ENCODE measurements at regions not wholly inside any gene's neighbourhood (a gene's known extent, or its start where the extent isn't known, plus 50 kb on each side); places are given as distances from the start of the nearest gene placed in this dataset.
"Not testable (repeated sequence)": the region's sequence is repeated elsewhere in the genome, so short reads cannot be mapped to it uniquely, and the experiment has no call there.

DNA sequence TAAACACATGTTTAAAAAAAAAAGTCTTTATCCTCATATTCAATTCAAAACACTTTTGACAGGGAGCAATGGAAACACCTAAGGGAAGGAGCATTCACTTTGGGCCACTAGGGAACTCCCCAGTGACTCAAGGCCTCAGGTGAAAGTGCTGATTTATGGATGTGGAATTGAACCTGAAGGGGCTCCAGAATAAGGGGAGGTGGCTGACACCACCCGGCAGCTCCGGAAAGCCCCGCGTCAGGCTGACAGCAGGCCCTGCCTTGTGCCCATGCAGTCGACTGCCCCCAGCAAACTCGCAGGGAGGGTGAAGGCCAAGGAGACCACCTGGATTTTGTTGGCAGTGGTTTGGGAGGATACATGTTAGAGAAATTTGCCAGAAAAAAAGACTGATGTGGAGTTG is 275.3 kb upstream of the NCKAP5 start:
- no peak for DNase-seq

DNA sequence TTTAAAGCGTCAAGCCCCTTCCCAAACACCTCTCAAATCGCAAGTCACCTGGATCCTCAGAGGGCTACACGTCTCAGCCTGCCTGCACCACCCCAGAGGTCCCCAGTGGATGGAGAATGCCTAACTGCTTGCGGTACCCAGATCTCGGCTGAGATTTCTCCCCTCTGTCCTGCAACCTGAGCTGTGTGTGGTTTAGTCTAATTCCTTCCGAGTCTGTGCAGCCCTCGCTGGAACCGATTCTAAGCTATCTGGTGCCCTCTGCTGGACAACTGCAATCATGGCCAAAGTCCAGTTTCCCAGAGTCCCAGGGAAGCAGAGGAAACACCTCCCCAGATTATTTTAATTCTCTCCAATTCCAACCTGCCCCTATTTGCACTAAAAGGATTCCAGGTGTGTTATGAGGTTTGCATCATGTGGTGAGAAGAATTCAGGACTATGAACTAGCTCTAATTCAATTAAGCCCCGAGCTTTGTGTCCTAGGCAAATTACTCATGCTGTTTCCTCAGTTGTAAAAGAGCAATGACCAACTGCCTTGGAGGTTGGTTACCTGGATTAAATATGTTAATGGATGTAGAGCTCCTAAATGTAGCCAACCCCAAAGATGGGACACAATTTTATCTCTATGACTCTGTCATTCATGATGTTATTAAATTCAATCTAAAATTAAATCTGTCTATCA is 276.1 kb upstream of the NCKAP5 start:
- DNase-seq: peak; percentile 39

DNA sequence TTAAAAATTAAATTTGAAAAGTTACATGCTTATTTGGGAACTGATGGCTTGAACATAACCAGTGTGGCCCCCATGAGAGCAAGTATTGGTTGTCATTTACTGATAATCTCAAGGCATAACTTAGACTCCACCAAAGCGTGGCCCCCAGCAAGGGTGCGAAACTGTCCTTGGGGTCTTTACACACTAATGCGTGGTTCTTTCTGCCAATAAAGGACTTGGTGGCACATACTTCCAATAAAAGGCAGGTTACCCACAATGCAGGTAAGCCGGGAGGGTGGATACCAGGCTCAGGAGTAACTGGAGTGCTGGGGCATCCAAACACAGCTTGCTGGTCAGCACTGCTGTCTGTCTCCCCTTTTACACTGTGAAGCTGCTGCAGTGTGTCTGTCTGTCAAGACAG is 278.2 kb upstream of the NCKAP5 start:
- no peak for DNase-seq

DNA sequence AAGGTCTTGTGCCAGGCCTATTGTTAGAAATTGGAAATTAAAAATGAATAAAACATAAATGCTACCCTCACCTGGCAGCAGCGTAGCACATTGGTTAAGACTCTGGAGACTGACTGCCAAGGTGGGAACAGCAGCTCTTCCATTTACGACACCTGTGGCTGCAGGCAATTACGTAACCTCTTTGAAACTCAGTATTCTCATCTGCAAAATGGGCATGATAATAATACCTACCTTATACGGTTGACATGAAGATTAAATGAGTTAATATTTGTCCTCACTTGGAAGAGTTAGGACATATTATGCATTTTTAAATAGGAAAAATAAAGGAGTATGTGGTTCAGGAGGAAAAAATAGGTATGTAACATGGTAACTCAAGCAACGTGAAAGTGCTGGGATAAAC is 279.3 kb upstream of the NCKAP5 start:
- no peak for DNase-seq

DNA sequence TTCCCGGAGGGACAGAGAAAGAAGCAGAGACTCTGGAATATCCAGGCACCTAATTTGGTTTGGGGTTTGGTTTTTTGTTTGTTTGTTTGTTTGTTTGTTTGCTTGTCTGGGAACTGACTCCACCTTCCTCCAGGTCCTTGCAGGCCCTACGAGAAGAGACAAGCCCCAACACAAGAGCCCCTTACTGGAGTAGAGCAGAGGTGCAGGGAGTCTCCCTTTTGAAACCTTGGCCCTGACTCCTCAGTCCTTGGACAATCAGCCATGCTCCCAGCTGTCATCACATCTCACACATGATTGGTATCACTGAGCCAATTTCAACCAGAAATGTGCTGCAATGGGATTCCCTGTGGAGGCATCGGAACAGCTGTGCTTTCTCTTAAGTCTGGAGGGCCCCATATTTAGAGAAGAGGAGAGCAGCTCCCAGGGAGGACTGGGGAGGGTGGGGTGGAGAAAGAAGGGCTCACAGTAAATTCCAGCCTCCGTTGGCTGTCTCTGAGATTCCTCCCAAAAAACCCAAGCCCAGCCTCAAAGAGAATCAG is 279.9 kb upstream of the NCKAP5 start:
- DNase-seq: no peak

DNA sequence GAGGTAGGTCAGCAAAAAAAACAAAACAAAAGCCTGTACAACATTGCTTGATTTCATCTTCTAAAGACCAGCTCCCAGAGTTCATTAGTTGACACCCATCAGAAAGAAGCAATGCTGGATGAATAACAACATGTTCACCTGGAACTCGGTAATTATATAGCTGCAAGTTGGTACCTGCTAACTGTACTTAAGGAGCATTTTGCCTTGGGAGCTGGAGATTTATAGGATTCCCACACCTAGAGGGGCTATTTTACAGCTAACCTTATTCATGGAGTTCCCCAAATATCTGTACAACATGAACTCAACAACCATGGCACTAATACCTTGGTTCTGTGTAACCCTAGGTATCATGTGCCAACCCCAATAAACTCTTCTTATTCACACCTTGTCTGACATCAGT is 281.1 kb upstream of the NCKAP5 start:
- DNase-seq: no peak

DNA sequence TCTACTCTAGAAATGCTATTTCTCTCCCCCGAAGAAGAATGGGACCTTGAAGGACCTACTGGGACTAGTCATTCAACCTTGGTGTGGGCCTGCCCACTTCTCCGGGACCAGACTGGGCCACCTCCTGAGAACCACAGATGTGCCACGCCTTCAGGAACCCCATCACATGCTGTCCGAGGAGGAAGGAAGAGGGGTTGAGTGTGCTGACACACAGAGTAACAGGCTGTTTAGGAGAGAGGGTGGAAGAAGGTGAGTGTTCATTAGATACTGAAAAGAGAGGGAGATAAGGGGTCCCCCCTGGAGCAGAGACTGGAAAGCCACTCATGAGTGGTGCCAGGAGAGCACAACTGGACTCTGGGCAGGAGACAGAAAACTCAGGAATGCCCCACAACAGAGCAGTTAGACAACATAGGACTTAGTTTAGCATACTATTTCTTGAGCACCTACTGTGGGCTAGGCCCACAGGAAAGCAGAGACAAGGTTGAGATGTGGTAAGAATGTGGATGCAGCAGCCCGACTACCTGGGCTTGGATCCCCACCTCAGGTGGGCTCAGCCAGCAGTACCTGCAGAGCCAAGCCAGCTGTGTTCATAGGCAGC is 286.4 kb upstream of the NCKAP5 start:
- DNase-seq: no peak

DNA sequence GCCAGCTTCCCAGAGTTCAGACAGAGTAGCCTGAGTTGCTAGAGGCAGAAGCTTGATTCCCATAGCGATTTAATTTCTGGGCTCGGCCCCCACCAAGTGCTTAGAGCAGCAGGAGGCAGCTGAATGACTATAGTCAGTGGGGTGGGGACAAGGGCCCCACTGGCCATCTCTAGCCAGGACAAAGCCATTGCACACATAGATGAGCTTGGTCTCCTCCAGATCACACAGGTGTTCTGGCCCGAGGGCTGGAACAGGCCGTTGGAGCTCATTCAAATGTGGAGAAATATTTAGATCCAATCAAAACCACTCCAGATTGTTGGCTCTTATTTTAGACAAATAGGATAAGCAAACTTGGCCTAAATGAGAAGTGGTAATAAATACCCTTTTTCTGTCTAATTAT is 287.3 kb upstream of the NCKAP5 start:
- no peak for DNase-seq

DNA sequence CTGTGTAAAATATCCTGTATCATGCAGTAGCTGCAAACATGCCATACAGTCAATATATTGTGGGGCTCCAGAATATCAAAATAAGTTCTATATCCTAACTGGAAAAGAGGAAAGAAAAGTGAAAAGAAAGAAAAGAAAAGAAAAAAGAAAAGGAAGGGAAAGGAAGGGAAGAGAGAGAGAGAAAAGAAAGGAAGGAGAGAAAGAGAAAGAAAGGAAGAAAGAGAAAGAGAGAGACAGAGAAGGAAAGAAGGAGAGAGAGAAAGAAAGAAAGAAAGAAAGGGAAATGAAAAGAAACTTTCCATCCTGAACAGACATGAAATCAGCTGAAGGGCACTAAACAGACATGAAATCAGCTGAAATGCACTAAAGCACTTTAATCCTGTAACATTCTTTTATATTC is 288.4 kb upstream of the NCKAP5 start:
- no peak for DNase-seq

DNA sequence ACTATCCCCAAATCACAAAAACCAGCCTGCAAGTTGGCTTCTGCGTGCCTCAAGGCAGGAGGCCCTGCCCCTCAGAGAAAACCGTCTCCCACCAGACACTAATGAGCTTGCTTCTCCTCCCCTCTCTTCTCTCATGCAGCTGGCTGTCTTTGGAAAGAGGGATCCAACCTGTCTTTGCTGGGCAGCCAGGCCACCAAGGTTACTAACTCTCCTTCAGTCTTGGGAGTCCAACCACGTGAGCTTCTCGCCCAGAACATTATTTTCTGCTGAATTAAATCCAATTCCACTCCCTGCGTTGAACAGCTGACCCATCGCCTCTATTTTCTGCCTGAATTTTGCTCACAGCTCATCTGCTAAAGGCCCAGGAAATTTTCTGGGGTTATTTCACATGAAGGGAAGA is 291.3 kb upstream of the NCKAP5 start:
- DNase-seq: no peak

DNA sequence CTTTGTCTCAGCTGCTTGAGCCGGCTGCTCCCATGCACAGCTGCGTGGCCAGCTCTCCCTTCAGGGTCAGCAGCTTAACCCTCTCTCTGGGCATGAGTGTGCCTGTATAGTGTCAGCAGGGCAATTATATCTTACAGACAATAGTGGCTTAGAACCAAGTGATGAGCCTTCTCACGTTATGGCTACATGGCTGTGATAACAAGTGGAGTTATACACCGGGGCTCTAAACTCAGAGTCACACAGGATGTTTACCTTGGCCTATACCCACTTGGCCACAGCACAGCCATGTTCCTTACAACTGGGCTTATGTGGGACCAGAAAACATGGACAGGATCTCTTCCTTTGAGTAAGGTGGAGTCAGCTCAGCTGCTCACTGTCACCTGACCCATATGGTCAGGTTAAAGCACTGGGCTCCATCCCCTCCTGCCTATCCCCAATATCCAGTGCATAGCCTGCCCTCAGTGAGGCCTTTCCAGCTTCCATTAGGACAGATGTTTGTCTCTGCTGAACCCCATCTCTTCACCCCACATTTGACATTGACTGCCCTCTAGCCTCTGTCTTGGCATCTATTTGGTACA is 294.2 kb upstream of the NCKAP5 start:
- DNase-seq: no peak

DNA sequence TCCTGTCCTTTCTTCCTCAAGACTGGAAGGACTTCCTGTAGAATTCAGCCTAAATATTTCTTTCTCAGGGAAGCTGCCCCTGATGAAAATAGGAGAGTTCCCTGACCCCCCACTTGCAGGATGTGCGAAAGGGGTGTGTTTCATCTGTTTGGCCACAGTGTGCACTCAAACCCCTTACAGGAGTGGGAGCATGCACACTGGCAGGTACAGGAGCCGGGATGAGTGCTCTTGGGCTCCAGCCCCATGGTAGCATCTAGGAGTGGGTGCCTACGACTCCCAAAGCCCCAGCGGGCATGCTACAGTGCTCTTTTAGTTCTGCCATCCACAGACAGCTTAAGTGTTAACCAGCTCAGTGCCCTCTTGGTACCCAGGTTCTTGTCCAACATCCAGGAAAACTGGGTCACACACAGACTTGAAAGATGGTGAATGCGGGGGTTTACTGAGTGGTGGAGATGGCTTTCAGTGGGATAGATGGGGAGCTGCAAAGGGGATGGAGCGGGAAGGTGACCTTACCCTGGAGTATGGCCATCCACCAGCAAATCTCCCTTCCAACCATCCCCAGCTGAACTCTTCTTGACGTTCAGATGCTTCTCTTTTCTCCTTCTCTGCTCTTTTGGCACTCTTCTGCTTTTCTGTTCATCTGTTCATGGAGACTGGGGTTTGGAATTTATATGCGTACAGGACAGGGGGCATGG is 295.0 kb upstream of the NCKAP5 start:
- no peak for DNase-seq

DNA sequence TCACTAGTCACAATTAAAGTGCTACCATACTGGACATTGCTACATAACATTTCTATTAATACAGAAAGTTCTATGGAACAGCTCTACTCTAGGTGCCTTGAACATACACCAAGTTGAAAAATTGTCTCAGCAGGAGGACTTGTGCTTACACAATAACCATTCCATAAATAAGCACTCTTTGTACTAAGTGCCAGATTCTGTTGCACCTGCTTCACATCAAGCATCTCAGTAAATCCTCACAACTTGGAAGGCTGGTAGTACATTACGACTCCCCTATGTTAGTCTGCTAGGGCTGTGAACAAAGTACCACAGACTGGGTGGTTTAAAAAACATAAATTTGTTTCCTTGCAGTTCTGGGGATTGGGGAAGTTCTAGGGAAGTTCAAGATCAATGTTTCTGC is 296.9 kb upstream of the NCKAP5 start:
- no peak for DNase-seq

DNA sequence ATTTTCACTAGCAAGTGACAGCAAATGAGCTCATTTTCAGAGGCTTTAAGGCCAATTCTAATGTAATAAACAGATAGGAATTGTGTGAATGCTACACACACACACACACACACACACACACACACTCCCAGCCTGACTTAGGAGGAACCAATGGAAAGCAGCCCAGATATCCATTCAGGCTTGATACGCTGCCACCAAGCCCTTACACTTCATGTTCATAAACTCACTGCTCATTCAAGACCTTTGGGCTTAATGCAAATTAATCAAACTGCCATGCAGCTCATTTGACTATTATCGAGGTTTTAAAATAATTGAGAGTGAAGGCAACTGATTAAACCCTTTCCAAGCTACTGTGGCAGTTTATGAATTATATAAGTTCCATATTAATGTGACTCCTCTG is 298.9 kb upstream of the NCKAP5 start:
- no peak for DNase-seq

DNA sequence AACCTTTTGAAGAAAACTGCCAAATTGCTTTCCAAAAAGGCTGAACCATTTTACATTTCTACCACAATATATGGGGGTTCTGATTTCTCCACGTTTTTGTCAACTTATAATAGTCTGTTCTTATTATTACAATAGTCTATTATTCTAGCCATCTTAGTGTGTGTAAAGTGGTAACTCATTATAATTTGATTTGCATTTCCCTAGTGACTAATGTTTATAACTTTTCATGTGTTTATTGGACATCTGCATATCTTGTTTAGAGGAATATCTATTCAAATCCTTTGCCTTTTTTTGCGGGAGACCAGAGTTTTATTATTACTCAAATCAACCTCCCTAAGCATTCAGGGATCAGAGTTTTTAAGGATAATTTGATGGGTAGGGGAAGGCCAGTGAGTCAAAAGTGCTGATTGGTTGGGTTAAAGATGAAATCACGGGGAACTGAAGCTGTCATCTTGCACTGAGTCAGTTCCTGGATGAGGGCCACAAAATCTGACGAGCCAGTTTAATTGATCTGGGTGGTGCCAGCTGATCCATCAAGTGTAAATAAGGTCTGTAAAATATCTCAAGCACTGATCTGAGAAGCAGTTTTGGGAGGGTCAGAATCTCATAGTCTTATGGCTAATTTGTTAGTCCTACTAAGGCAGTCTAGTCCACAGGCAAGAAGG is 303.4 kb upstream of the NCKAP5 start:
- no peak for DNase-seq

DNA sequence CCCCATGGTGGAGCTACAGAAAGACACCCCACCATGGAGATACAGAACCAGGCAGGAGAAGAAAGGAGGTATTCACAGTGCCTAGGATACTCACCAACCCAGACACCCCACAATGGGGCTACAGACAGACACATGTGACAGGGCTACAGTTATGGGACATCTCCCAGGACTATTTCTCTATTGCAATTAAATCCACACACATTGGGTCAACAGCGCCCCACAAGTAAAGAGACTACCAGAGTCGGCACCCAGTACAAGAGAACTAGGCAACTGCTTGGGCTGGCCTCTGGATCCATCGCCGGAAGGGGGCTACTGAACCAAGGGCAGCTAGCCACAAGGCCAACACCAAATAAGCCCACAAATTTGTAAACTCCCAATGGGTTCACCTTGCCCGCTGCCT is 310.1 kb upstream of the NCKAP5 start:
- no peak for DNase-seq

DNA sequence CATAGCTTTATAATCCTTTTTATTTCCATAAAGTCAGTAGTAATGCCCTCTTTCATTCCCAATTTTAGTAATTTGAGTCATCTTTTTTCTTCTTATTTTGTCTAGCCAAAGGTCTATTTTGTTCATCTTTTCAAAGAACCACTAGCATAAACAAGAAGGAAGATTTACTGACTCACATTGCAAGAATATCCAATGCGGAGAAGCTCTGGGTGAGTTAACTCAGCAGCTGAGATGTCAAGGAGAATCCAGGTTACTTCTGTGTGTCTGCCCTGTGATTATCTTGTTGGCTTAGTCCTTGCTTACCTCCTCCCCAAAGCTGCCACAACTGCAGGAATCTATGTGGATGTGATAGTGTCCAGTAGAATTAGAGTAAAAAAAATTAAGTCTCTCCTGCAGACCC is 311.4 kb upstream of the NCKAP5 start:
- no peak for DNase-seq

DNA sequence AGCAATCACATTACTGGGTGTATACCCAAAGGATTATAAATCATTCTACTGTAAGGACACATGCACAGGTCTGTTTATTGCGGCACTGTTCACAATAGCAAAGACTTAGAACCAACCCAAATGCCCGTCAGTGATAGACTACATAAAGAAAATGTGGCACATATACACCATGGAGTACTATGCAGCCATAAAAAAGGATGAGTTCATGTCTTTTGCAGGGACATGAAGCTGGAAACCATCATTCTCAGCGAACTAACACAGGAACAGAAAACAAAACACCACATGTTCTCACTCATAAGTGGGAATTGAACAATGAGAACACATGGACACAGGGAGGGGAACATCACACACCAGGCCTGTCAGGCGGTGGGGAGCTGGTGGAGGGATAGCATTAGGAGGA is 313.9 kb upstream of the NCKAP5 start:
- not testable (repeated sequence) for DNase-seq

DNA sequence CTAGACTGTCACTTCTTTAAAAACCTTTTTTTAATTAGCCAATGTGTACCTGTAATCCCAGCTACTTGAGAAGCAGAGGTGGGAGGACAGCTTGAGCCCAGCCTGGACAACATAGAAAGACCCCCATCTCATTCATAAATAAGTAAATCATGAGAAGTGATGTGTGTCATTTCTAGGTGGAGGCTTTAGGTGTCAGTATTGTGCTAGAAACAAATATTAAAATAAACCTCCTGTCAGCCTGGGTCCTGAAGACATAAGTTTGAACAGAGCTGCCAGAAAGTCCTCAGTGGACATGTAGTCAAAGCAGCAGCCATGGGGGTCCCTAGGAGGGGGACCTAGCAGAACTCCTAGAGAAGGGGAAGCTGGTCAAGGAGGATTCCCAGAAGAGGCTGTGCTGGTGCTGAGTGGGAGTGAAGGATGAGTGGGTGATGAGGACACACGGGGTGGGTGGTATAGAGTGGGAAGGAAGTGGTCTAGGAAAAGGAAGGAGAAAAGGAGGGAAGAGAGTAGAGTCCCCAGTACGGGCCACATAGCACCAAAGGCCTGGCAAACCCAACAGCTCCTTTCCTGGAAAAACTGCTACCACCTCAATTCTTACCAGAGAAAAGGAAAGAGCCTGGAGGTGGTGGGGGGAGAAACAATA is 316.6 kb upstream of the NCKAP5 start:
- DNase-seq: peak; percentile 42

DNA sequence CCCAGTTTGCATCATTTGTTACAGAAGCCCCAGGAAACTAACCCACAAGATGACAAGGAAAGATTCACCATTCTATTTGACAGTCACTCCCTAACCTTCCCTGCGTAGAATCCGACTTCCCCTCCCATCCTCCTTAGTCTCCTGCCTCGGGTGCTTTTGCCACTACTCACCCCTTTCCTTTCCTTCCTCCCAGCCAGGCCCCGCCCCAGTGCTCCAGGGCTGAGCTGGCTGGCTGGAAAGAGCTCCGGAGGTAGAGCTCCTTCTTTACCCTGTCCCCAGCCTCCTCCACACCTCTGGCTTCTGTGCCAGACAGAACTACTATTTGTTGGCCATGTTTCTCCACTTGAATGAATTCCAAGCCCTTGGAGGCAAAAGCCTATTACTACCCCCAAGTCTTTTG is 317.6 kb upstream of the NCKAP5 start:
- no peak for DNase-seq

DNA sequence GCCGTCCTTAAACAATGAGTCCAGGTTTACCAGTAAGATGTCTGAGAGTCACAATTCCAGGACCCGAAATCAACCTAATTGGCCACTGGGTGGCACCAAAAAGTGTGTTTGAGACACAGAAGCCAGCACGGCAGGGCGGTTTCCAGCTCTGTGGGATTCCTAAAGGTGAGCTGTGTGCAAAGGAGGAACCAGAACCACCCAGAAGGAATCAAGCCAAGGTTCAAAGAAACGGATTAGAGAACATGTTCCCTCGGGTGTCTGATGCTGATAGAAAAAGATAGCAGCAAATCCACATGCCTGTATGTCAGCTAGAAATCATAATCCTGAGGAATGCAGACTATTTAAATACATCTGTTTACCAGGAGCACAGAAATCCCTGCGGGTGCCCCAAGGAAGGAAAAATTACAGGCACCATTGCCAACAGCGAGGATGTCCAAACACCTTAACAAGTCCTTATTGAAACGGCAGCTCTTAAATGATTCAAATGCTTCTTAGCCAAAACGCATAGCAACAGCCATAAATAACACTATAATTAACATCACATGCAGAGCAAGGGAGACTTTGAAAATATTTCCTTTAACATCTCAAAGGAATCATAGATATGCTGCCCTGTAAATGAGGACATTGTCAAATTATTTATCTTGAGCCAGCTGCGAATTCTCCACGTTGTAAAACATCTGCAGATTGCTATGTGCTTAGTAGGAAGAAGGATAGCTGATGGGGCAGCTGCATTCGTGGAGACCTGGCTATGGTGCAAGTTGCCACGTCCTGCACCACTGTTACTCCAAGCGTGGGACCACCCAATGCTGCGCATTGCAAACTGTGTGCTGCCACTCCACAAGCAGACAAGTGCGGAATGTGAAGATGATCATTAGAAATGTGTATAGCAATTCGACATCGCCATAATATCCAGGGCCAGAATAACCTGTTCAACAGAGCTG is 318.7 kb upstream of the NCKAP5 start:
- DNase-seq: peak; percentile 58

DNA sequence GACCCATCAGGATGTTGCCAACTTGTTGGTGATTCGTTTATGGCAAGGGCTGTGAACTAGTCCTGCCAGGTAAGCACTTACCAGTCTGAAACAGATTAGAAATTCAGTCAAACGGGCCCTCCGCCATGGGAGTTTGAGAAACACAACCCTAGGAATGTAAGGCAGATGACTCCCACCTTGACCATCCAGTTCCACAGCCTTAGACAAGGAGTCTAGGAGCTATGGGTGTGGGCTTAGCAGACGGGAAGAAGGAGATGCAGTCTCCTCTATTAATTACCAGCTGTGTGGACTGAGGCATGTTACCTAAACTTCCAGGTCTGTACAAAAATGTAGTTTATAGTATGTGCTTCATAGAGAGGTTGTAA is 319.4 kb upstream of the NCKAP5 start:
- DNase-seq: no peak
